ENCODE measurements at regions not wholly inside any gene's neighbourhood (a gene's known extent, or its start where the extent isn't known, plus 50 kb on each side); places are given as distances from the start of the nearest gene placed in this dataset.

DNA sequence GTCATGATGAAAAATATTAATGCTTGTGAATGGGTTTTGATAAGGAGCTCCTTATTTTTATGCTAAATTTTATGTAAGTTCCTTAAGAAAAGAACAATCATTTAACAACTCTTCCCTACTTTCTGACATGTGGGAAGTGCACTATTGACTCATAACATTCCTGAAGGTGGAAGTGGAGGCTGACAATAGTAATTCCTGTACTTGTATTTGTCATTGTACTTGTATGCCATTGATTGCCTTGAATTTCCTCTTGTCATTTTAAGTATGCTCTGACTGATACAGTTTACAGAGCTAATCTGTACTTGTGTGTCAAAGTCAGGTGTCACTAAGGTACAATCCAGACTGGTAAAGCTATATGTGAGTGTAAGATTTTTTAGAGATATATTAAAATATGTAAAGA, 440.0 kb downstream of the SLC16A7 start:
- TF ChIP-seq, protein P1, sequence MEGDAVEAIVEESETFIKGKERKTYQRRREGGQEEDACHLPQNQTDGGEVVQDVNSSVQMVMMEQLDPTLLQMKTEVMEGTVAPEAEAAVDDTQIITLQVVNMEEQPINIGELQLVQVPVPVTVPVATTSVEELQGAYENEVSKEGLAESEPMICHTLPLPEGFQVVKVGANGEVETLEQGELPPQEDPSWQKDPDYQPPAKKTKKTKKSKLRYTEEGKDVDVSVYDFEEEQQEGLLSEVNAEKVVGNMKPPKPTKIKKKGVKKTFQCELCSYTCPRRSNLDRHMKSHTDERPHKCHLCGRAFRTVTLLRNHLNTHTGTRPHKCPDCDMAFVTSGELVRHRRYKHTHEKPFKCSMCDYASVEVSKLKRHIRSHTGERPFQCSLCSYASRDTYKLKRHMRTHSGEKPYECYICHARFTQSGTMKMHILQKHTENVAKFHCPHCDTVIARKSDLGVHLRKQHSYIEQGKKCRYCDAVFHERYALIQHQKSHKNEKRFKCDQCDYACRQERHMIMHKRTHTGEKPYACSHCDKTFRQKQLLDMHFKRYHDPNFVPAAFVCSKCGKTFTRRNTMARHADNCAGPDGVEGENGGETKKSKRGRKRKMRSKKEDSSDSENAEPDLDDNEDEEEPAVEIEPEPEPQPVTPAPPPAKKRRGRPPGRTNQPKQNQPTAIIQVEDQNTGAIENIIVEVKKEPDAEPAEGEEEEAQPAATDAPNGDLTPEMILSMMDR (IDR thresholded peaks at IDR 0.05; ENCODE audit: poor library complexity, severe bottlenecking), result no peak
- DNase-seq (ENCODE audit: low spot score) (no peak), ATAC-seq (ENCODE audit: low read depth) (peak; percentile 68; the same call in 2 of the 3 replicates)
- no peaks in the 10 kb centered on the region for H3K36me3 ChIP-seq (ENCODE audit: low read depth)
- no peaks in the 10 kb centered on the region for H3K9me3 ChIP-seq (ENCODE audit: severe bottlenecking)
- H3K4me1 ChIP-seq (ENCODE audit: insufficient read depth, poor library complexity, severe bottlenecking), result no peaks in the 10 kb centered on the region
- H3K4me3 ChIP-seq (ENCODE audit: severe bottlenecking), result no peak overlapping the region
- H3K27me3 ChIP-seq (ENCODE audit: insufficient read depth, poor library complexity, severe bottlenecking), result no peaks in the 10 kb centered on the region
- H3K27ac ChIP-seq (ENCODE audit: poor library complexity, severe bottlenecking), result no peak overlapping the region

DNA sequence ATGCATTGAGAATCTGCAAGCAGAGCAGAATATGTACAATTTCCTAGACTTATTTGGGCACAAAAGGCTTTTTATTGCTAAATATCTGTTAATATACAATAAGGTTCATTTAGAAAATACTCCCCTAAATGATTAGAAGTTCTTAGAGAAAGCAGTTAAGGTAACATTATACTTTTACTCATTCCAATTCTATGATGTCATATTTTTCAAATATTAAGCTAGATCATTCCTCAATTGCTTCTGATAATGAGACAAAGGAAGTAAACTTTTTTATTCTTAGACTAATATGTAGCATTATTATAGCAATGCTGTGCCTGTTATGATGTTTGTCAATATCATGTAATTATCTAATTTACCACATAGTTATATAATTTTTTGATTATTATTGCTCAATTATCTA, 447.0 kb downstream of the SLC16A7 start:
- H3K9me3 ChIP-seq (ENCODE audit: severe bottlenecking), result no peaks in the 10 kb centered on the region
- TF ChIP-seq, protein P1 (IDR thresholded peaks at IDR 0.05; ENCODE audit: poor library complexity, severe bottlenecking), result no peak
- no peak overlapping the region for H3K27ac ChIP-seq (ENCODE audit: poor library complexity, severe bottlenecking)
- no peaks in the 10 kb centered on the region for H3K27me3 ChIP-seq (ENCODE audit: insufficient read depth, poor library complexity, severe bottlenecking)
- H3K4me3 ChIP-seq (ENCODE audit: severe bottlenecking), result no peak overlapping the region
- ATAC-seq (ENCODE audit: low read depth) (no peak), DNase-seq (ENCODE audit: low spot score) (no peak)
- H3K4me1 ChIP-seq (ENCODE audit: insufficient read depth, poor library complexity, severe bottlenecking), result no peaks in the 10 kb centered on the region
- H3K36me3 ChIP-seq (ENCODE audit: low read depth), result no peaks in the 10 kb centered on the region

DNA sequence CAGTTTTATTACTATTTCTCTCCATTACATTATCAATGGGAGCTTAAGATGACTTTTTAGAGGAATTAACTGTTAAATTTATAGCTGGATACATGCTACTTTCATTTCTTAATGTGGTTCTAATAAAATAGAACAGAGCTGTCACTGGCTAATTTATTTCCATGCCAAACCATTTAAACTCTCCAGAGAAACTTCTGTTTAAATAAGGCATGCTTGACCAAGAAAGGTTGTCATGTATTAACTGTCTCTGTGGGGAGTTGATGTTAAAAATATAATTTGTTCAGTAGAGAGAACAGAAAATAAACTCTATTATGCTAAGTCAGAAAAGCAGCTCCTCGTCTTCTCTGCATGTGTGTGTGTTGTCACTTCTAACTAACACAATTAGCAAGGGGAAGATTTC, 447.4 kb downstream of the SLC16A7 start:
- no peak for DNase-seq (ENCODE audit: low spot score)
- H3K27me3 ChIP-seq (ENCODE audit: insufficient read depth, poor library complexity, severe bottlenecking), result no peaks in the 10 kb centered on the region
- H3K27ac ChIP-seq (ENCODE audit: poor library complexity, severe bottlenecking), result no peak overlapping the region
- no peaks in the 10 kb centered on the region for H3K36me3 ChIP-seq (ENCODE audit: low read depth)
- TF ChIP-seq, protein P1 (IDR thresholded peaks at IDR 0.05; ENCODE audit: poor library complexity, severe bottlenecking), result no peak
- H3K4me3 ChIP-seq (ENCODE audit: severe bottlenecking), result no peak overlapping the region
- no peaks in the 10 kb centered on the region for H3K4me1 ChIP-seq (ENCODE audit: insufficient read depth, poor library complexity, severe bottlenecking)
- H3K9me3 ChIP-seq (ENCODE audit: severe bottlenecking), result no peaks in the 10 kb centered on the region
- no peak for ATAC-seq (ENCODE audit: low read depth)

DNA sequence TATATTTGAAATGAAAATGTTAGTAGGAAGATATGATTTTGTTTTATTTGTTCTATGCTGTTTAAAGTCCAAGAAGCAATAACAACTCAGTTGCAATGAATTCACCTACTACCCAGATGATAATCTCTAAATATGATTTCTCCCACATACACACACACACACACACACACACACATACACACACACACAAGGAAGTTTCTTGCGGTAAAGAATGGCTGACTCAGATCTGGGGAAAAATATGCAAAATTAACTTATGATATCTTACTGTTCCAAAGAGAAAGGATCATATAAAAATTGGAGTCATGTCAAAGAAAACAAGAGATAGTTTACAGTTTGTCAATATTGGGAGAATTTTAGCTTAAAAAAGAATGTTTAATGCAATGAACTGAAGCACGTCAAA, 456.7 kb downstream of the SLC16A7 start:
- H3K36me3 ChIP-seq (ENCODE audit: low read depth), result no peaks in the 10 kb centered on the region
- TF ChIP-seq, protein P1 (IDR thresholded peaks at IDR 0.05; ENCODE audit: poor library complexity, severe bottlenecking), result no peak
- no peak; the same call in 2 of the 3 replicates for ATAC-seq (ENCODE audit: low read depth)

DNA sequence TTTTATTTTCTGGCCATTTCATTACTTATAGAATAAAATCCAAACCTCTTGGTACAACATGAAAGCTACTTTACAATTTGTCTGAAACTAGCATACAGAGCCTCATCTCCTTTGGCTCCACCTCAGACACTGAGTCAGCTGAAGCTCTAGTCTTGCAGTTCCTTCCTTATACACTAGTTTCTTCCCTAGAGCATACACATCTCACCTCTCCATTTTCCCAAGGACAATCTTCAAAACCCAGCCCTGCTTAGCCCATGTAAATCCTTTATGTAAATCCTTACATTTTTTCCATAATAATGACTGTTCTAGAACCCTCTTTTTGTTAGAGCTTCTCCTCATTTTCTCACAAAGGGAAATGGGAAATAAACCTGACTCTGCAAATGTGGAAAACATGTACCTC, 463.4 kb downstream of the SLC16A7 start:
- Histone ChIP-seq H3K27me3 (ENCODE audit: insufficient read depth, poor library complexity, severe bottlenecking) (no peaks in the 10 kb centered on the region), H3K4me1 (ENCODE audit: insufficient read depth, poor library complexity, severe bottlenecking) (no peaks in the 10 kb centered on the region), H3K4me3 (ENCODE audit: severe bottlenecking) (no peak overlapping the region), H3K9me3 (ENCODE audit: severe bottlenecking) (no peaks in the 10 kb centered on the region), H3K27ac (ENCODE audit: poor library complexity, severe bottlenecking) (no peak overlapping the region), H3K36me3 (ENCODE audit: low read depth) (no peaks in the 10 kb centered on the region)
- ATAC-seq (ENCODE audit: low read depth), result no peak; the same call in 2 of the 3 replicates
- TF ChIP-seq, protein P1 (IDR thresholded peaks at IDR 0.05; ENCODE audit: poor library complexity, severe bottlenecking), result no peak
- no peak for DNase-seq (ENCODE audit: low spot score)

More for the DNA sequence above, 456.7 kb downstream of the SLC16A7 start:
- Histone ChIP-seq H3K4me3 (ENCODE audit: severe bottlenecking) (no peak overlapping the region), H3K27me3 (ENCODE audit: insufficient read depth, poor library complexity, severe bottlenecking) (no peaks in the 10 kb centered on the region), H3K9me3 (ENCODE audit: severe bottlenecking) (no peaks in the 10 kb centered on the region), H3K4me1 (ENCODE audit: insufficient read depth, poor library complexity, severe bottlenecking) (no peaks in the 10 kb centered on the region), H3K27ac (ENCODE audit: poor library complexity, severe bottlenecking) (no peak overlapping the region)
- DNase-seq (ENCODE audit: low spot score), result no peak

Data from RWPE2 (cell line).